ENCODE measurements at regions not wholly inside any gene's neighbourhood (a gene's known extent, or its start where the extent isn't known, plus 50 kb on each side); places are given as distances from the start of the nearest gene placed in this dataset.
"Not testable (repeated sequence)": the region's sequence is repeated elsewhere in the genome, so short reads cannot be mapped to it uniquely, and the experiment has no call there.

DNA sequence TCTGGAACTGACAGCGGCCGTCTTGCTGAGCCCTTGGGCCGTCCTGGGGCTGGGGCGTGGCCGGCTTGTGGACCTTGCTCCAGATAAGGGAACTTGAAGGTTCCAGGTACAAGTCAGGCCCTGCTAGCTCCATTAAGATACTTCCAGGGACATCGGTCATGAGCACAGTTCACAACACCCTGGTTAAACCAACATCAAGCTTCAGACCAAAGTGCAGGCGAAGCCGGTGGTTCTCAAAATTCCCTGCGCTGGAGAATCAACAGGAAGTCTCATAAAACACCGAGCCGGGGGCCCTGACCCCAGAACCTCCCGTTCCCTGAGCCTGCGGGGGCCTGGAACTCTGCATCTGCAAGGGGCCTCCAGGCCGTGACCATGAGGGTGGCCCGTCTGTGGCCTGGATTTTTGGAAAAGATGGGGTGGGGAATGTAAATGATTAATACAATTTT is 1043.8 kb downstream of the BRD1 start:
- no peak for DNase-seq

- DNase-seq, result no peak
Measured at GRCh38 chr22:48782811-48783511, 1044.7 kb downstream of the BRD1 start.

- no peak for DNase-seq
Measured at GRCh38 chr22:48782326-48782725, 1045.3 kb downstream of the BRD1 start.

DNA sequence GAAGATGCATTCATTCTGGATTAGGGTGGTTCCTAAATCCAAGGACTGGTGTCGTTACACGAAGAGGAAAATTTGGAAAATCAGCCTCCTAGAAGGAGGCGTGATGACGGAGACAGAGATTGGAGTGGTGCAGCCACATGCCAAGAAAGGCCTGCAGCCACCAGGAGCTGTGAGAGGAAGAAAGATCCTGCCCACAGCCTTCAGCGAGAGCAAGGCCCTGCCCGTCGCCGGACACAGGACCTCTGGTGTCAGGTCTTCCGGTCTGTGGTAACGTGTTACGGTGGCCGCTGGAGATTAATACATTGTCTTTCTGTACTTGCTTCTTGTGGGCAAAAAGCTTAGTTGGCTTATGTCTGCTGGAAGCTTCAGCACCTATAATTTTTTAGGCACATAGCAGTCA is 1045.8 kb downstream of the BRD1 start:
- no peak for DNase-seq

DNA sequence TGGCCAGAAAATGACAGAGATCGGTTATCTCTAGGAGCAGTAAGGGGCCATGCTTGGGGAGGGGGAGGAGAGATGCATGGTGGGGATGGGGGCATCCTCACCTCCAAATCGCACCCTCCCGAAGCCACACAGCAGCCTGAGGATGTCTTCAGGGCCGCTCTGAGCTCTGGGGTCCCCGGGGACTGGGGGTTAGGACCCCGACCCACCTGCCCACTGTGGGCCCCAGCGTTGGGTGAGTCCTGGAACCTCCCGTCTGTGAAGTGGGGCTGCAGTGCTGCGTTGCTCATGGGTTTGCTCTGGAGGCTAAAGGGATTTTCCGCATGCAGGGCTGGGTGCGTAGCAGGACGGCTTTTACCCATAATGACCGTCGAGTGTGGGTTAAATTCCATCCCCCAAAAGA is 1046.3 kb downstream of the BRD1 start:
- no peak for DNase-seq

DNA sequence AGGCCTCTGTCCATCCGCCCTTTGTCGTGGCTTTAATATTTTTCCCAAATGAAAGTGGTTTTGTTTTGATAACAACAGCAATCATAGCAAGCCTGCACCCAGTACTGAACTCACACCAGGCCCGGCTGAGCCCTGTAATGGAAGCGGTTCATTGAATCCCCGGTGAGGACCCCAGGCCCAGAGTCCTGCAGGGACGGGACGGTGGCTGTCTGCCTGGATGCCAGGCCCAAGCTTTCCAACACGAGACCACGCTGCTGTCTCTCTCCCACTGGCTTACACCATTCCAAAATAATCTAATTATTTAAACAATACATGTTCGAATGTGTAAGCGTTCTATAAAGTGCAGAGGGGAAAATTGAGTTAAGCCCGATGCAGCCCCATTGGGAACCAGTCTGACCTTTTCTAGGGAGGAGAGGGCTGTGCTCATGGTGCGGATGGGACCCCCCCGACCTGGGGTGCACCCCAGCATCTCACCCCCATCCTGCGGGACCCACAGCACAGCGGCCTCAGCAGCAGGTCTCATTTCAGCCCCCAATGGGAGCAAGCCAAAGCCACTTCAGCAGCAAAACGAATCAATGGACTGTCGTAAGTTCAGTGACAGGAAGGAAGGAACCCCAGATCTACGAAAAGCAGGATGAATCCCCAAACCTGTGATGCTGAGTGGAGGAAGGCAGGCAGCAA is 1046.9 kb downstream of the BRD1 start:
- no peak for DNase-seq

- no peak for DNase-seq
Measured at GRCh38 chr22:48779661-48780596, 1047.7 kb downstream of the BRD1 start.

GRCh38 chr22:48779211-48779643 is 1048.4 kb downstream of the BRD1 start:
- DNase-seq, result no peak

GRCh38 chr22:48778308-48779195 is 1049.1 kb downstream of the BRD1 start:
- DNase-seq, result no peak

- no peak for DNase-seq
Measured at GRCh38 chr22:48772286-48772907, 1055.3 kb downstream of the BRD1 start.

DNA sequence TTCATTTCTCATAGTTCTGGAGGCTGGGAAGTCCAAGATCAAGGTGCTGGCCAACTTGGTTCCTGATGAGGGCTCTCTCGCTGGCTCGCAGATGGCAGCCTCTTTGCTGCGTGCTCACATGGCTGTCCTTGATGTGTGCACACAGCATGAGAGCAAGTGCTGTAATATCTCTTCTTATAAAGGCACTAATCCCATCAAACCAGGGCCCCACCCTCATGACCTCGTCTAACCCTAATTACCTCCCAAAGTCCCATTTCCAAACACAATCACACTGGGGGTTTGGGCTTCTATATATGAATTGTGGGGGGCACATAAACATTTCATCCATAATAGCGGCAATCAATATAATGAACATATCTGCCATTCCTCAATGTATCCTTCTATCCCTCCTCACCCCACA is 1062.1 kb downstream of the BRD1 start:
- DNase-seq, result no peak

GRCh38 chr22:48761546-48761945 is 1066.1 kb downstream of the BRD1 start:
- DNase-seq, result no peak

GRCh38 chr22:48760481-48761390 is 1066.9 kb downstream of the BRD1 start:
- no peak for DNase-seq

- DNase-seq, result no peak
Measured at GRCh38 chr22:48758881-48759875, 1068.5 kb downstream of the BRD1 start.

DNA sequence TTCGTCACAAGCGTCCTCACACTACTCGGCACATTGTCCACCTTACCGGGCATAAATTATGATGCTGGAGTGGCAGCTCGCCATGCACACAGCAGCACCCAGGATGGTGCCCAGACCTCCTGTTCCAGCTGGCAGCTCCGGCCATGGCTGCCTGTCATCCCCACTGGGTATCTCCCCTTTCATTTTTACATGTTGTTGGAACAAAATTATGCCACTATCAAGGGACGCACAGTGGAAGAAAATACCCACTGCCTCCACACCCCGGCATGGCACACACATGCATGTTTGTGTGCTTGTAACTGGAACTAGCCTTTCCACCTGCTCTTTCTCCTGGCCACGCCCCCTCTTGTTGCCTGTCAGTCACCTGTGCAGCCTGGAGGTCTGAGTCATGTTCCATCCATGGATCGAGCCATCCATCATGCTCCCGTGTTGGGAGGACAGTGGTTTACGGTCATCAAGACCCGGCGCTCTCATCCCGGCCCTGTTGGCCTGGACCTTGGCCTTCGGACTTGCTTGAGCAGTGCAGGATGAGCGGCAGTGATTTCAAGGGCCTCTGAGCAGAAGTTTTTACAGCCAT is 1069.6 kb downstream of the BRD1 start:
- no peak for DNase-seq

GRCh38 chr22:48757581-48757980 is 1070.1 kb downstream of the BRD1 start:
- no peak for DNase-seq

GRCh38 chr22:48757135-48757534 is 1070.5 kb downstream of the BRD1 start:
- not testable (repeated sequence) for DNase-seq

GRCh38 chr22:48756146-48757111 is 1071.2 kb downstream of the BRD1 start:
- no peak for DNase-seq
